GM06990 (cell line): ENCODE measurements at regions not wholly inside any gene's neighbourhood (a gene's known extent, or its start where the extent isn't known, plus 50 kb on each side); places are given as distances from the start of the nearest gene placed in this dataset.

Experiments used
- DNase-seq: peaks from one replicate; pipeline ENCODE4 v3.0.0-alpha.2; 2011; ENCODE audit not compliant: insufficient read length; ENCODE audit errors: extremely low read depth
- H3K27me3 ChIP-seq: replicated peaks from 2 replicates; pipeline ENCODE4 v1.6.0; 2011; ENCODE audit warnings: low read length; ENCODE audit not compliant: control insufficient read depth, insufficient read depth
- H3K36me3 ChIP-seq: 2 replicates; pipeline ENCODE4 v1.5.1; 2011; ENCODE audit warnings: low read length; ENCODE audit not compliant: control insufficient read depth, insufficient read depth
- H3K4me3 ChIP-seq: replicated peaks from 2 replicates; pipeline ENCODE4 v1.5.1; 2011; ENCODE audit warnings: low read depth, mild to moderate bottlenecking, control low read depth, low read length
- CTCF ChIP-seq: IDR thresholded peaks from 2 replicates; pipeline ENCODE4 v1.5.1; 2011; ENCODE audit warnings: low read length, control low read depth, mild to moderate bottlenecking, inconsistent platforms; ENCODE audit not compliant: insufficient read depth, poor library complexity, severe bottlenecking

DNA sequence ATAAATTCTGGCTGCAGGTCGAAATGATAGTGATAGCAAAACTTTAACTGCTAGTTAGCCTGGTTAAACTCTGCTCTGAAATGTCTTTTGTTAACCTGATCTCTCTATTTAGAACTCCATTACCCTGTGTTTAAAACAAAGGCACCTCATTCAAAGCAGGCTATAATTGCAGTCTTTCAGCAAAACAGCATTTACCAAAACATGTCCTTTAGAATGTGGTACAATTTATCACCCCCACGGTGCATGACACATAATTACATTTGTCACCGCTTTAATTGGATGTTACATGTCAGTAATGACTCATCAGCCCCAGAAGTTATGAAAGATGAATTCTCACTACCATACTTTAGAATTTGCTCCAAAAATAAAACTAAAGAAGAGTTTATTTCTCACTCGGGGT lies 295.4 kb downstream of the TOX3 start:
- no peak for TF ChIP-seq CTCF
- no peak for DNase-seq
- no peaks in the 10 kb centered on the region for H3K36me3 ChIP-seq
- no peaks in the 10 kb centered on the region for H3K27me3 ChIP-seq
- H3K4me3 ChIP-seq, result no peak overlapping the region

DNA sequence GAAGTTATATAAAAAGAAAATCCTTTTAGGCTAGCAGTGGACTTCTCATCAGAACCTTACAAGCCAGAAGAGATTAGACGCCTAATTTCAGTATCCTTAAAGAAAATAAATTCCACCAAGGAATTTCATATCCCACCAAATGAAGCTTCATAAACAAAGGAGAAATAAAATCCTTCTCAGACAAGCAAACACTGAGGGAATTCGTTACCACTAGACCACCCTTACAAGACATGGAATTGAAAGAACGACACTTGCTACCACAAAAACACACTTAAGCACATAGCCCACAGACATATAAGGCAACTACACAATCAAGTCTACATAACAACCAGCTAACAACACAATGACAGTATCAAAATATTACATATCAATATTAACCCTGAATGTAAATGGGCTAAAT lies 299.2 kb downstream of the TOX3 start:
- DNase-seq, result no peak
- no peak for TF ChIP-seq CTCF

DNA sequence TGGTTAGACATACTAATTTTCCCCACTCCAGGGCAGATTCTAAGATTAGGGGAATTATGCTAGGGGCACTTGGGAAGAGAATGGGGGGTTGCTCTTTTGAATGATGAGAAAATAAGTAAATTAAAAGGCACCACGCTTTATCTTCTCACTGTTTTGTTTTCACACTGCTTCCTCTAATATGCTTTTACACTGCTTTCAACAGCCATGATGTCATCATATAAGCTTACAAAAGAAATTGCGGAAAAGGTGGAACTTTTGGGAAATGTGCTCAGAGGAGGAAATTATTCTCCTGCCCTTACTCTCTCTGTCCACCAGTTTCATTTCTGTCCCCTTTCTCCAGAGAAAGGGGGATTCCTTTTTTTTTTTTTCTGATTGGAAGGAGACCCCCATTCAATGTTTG lies 308.2 kb downstream of the TOX3 start:
- no peaks in the 10 kb centered on the region for H3K36me3 ChIP-seq
- TF ChIP-seq CTCF, result no peak
- no peak overlapping the region for H3K4me3 ChIP-seq
- no peak for DNase-seq
- no peaks in the 10 kb centered on the region for H3K27me3 ChIP-seq

More for the DNA sequence above, 299.2 kb downstream of the TOX3 start:
- H3K36me3 ChIP-seq, result no peaks in the 10 kb centered on the region
- no peaks in the 10 kb centered on the region for H3K27me3 ChIP-seq
- no peak overlapping the region for H3K4me3 ChIP-seq

DNA sequence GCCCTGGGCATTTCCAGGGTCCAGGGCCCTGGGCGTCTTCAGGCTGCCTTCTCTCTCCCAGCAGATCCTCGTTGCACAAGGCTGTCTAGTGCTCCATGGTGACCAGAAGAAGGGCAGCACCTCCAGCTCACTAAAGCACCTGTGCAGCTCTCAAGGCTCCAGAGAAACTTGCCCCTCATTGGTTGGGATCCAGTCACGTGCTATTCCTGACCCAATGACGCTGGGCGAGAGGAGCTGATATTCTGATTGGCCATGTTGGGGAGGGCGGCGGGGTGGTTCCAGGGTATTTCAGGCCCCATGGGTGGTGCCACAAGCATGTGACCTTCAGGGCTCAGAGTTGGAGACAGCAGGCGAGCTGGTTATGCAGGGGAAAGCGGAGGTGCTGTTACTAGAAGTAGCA lies 309.1 kb downstream of the TOX3 start:
- no peak for TF ChIP-seq CTCF
- Histone ChIP-seq H3K36me3 (no peaks in the 10 kb centered on the region), H3K4me3 (no peak overlapping the region), H3K27me3 (no peaks in the 10 kb centered on the region)
- no peak for DNase-seq

- TF ChIP-seq CTCF, result no peak
- no peak for DNase-seq
- Histone ChIP-seq H3K27me3 (no peaks in the 10 kb centered on the region), H3K4me3 (no peak overlapping the region), H3K36me3 (no peaks in the 10 kb centered on the region)
Observed at GRCh38 chr16:52235186-52235585, 311.8 kb downstream of the TOX3 start.

- no peak for TF ChIP-seq CTCF
- H3K27me3 ChIP-seq, result no peaks in the 10 kb centered on the region
- no peak for DNase-seq
- H3K36me3 ChIP-seq, result no peaks in the 10 kb centered on the region
- H3K4me3 ChIP-seq, result no peak overlapping the region
Observed at GRCh38 chr16:52234626-52235025, 312.3 kb downstream of the TOX3 start.
